ENCODE measurements at regions not wholly inside any gene's neighbourhood (a gene's known extent, or its start where the extent isn't known, plus 50 kb on each side); places are given as distances from the start of the nearest gene placed in this dataset.
"Not testable (repeated sequence)": the region's sequence is repeated elsewhere in the genome, so short reads cannot be mapped to it uniquely, and the experiment has no call there.

- DNase-seq (ENCODE audit: extremely low read depth, low read depth) = no peak
Observed at GRCh38 chr12:33047666-33048065, 151.1 kb upstream of the PKP2 start.

DNA sequence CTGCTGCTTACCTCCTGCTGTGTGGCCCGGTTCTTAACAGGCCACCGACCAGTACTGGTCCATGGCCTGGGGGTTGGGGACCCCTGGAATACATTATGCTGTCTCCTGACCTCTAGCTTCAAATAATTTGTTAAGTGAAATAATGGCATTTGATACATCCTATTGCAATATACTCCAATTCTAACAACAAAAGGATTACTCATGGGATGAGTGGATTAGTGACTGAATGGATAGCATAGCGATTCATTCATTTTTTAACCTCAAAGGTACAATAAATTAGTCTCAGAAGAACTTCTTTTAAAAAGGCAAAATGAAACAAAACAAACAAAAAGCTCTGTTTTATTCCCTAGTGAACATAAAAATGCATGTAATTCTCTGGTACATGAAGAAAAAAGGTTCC lies 147.9 kb upstream of the PKP2 start:
- no peak for DNase-seq (ENCODE audit: extremely low read depth, low read depth)

- no peak for DNase-seq (ENCODE audit: extremely low read depth, low read depth)
Observed at GRCh38 chr12:33041562-33041961, 145.0 kb upstream of the PKP2 start.

GRCh38 chr12:33033999-33034398 lies 137.4 kb upstream of the PKP2 start:
- DNase-seq (ENCODE audit: extremely low read depth, low read depth) = not testable (repeated sequence)

DNA sequence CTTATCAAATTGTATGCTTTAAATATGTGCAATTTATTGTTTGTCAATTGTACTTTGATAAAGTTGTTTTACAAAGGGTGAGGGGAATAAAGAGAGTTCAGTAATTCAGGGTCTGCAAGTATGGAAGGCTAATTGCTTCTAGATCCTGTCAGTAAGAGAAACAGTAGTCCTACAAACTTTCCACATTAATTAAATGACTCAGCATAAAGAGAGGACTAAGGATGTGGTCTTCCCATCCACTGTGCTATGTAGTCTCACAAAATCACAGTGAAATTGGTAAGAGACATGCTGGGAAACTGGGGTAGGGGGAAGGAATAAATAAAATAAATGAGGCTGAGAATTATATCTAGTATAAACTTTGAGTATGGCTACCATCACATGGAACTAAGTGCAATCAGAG lies 130.2 kb upstream of the PKP2 start:
- DNase-seq (ENCODE audit: extremely low read depth, low read depth) = no peak

DNA sequence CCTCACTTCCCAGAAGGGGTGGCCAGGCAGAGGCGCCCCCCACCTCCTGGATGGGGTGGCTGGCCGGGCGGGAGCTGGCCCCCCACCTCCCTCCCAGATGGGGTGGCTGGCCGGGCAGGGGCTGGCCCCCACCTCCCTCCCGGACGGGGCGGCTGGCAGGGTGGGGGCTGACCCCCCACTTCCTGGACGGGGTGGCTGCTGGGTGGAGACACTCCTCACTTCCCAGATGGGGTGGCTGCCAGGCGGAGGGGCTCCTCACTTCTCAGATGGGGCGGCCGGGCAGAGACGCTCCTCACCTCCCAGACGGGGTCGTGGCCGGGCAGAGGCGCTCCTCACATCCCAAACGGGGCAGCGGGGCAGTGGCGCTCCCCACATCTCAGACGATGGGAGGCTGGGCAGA lies 126.1 kb upstream of the PKP2 start:
- not testable (repeated sequence) for DNase-seq (ENCODE audit: extremely low read depth, low read depth)

GRCh38 chr12:33017029-33017428 lies 120.5 kb upstream of the PKP2 start:
- not testable (repeated sequence) for DNase-seq (ENCODE audit: extremely low read depth, low read depth)

- DNase-seq (ENCODE audit: extremely low read depth, low read depth) = no peak
Observed at GRCh38 chr12:33012226-33012625, 115.6 kb upstream of the PKP2 start.

DNA sequence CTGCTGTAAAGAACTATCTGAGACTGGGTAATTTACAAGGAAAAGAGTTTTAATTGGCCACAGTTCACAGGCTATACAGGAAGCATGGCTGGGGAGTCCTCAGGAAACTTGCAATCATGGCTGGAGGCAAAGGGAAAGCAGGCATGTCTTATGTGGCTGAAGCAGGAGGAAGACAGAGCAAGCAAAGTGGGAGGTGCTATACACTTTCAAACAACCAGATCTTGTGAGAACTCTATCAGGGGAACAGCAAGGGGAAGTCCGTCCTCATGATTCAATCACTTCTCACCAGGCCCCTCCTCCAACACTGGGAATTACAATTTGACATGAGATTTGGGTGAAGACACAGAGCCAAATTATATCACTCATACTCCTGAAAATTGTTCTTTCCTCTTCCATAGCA lies 109.5 kb upstream of the PKP2 start:
- no peak for DNase-seq (ENCODE audit: extremely low read depth, low read depth)

DNA sequence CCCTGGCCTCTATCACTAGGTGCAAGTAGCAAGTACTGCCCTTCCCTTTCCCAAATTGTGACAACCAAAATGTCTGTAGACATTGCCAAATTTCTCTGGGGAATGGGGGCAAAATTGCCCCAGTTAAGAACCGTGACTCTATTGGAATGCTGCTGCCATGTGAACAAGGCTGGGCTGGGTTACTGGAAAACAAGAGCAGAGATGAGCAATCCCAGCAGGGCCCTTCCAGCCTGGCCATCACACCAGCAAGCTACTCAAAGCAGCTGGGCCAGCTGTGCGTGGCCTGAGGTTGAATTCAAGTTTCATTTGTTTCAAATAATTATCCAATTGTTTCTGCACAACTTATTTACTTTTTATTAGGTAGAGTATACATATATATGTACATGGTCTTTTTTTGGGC lies 103.4 kb upstream of the PKP2 start:
- no peak for DNase-seq (ENCODE audit: extremely low read depth, low read depth)

DNA sequence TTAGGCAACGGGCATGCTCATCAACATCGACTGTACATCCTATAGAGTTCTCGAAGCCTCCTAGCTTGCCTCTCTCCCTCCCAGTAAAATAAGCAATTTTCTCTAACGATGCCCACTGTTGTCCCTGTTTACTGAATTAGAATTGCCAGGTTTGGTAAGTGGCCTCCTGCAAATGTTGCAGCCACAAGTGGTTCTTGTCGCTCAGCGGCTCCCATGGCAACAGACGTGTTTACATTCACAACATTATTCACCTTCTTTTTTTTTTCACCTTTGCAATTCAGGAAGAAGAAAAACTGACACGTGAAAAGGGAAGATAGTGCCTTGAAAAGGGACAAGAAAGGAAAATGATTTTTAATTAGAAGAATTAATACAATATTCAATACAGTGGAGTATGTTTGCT lies 100.9 kb upstream of the PKP2 start:
- DNase-seq (ENCODE audit: extremely low read depth, low read depth) = no peak

- no peak for DNase-seq (ENCODE audit: extremely low read depth, low read depth)
Observed at GRCh38 chr12:32995623-32996022, 99.0 kb upstream of the PKP2 start.

GRCh38 chr12:32993404-32993803 lies 96.8 kb upstream of the PKP2 start:
- no peak for DNase-seq (ENCODE audit: extremely low read depth, low read depth)

GRCh38 chr12:32989705-32990104 lies 93.1 kb upstream of the PKP2 start:
- no peak for DNase-seq (ENCODE audit: extremely low read depth, low read depth)

DNA sequence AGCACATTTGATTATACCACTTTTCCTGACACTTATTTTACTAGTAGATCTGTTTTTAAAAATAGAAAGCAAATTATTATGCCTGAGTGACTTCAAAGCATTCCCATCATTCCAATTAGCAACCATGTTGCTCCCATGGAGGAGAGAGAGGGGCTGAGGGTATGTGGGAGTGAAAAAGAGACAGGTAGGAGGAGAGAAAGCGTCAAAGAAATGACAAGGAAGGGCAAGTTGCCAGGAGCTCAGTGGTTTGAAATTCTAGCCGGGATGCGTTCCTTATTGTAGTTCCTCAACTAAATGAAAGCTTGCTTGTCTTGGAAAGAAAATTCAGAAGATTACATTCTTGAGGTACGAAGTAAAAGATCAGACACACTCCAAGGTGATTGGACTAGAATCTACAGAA lies 92.4 kb upstream of the PKP2 start:
- DNase-seq (ENCODE audit: extremely low read depth, low read depth) = no peak

DNA sequence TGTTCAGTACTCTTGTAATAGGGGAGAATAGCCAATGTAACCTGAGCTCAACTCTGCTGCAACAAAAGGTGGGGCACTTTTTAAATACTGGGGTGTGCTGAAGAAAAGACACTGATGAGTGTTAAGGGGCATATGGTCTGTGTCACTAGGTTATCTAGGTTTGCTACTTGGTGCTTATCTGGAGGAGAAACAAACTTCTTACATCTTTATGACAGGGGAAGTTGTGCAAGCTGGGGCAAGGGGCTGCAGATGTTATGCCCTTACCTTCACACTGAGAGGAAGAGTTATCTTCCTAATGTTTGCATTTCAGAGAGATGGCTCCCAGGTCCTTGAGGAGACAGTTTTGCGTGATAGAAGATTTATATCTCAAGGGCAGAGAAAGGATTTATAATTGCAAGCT lies 90.9 kb upstream of the PKP2 start:
- DNase-seq (ENCODE audit: extremely low read depth, low read depth) = no peak

GRCh38 chr12:32983968-32984367 lies 87.4 kb upstream of the PKP2 start:
- no peak for DNase-seq (ENCODE audit: extremely low read depth, low read depth)

DNA sequence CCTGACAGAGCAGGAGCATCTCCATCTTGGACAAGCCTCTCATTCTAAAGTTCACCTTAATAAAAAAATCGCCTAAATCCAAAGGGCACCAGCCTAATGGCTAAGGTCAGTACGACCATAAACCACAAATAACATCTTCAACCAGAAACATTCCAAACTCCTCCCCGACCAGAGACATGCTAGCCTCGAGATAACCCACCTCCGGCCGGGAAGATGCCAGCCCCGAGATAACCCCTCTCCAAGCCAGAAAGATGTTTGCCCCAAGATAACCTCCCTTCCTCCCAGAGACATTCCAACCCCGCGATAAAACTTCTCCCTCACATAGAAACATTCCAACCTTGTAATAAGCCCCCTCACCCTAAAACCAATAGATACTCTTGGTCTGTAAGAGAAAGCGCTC lies 86.8 kb upstream of the PKP2 start:
- DNase-seq (ENCODE audit: extremely low read depth, low read depth) = no peak

DNA sequence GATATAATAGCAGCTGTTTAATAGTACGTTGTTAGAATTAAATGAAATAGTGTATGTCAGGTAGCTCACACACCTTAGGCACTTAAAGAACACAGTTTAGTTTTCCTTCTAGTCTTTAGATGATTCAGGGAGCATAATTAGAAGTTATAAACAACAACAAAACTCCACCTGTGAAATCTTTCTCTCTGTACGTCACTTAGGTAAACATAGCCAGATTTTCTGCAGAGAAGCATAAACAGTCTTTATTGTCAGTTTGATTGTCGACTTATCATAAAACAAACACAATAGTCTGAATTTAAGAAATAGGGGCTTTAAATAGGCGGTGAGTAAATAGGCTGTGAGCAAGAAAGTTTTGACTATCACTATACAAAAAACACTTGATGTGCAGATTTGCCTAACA lies 84.6 kb upstream of the PKP2 start:
- DNase-seq (ENCODE audit: extremely low read depth, low read depth) = no peak

GRCh38 chr12:32975122-32975521 lies 78.5 kb upstream of the PKP2 start:
- DNase-seq (ENCODE audit: extremely low read depth, low read depth) = no peak

GRCh38 chr12:32970465-32971110 lies 74.0 kb upstream of the PKP2 start:
- no peak for DNase-seq (ENCODE audit: extremely low read depth, low read depth)

- DNase-seq (ENCODE audit: extremely low read depth, low read depth) = no peak
Observed at GRCh38 chr12:32964981-32965585, 68.5 kb upstream of the PKP2 start.

- DNase-seq (ENCODE audit: extremely low read depth, low read depth) = not testable (repeated sequence)
Observed at GRCh38 chr12:32956418-32956817, 59.8 kb upstream of the PKP2 start.

Measured in NCI-H460 (cell line).